ENCODE measurements at regions not wholly inside any gene's neighbourhood (a gene's known extent, or its start where the extent isn't known, plus 50 kb on each side); places are given as distances from the start of the nearest gene placed in this dataset.

DNA sequence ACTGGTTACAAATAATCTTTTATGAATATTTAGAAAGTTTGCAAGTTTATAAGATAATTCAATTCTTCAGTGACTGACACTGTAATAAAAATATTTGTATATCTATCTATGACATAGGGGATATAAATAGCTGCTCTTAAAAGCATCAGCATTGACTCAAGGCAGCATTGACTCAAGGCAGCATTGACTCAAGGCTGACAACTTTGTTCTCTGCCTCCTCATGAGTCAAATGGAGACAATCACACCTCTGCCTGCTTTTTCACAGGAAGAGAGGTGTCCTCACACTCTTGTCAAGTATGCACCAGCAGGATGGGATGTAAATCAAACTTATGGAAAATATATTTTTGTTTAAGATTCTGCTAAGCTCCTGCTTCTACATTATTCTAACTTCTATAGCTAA lies 1173.1 kb downstream of the NSUN3 start:
- Histone ChIP-seq H3K9me3 (ENCODE audit: insufficient read depth in 2 of 2, low read depth in 1 of 2, low read length in 1 of 2) (no peaks in the 10 kb centered on the region), H3K23ac (ENCODE audit: insufficient read length) (no peak overlapping the region), H2BK15ac (ENCODE audit: low read length) (no peak overlapping the region), H3K14ac (ENCODE audit: insufficient read length) (no peak overlapping the region), H3K4me1 (replicated peaks in 1 of 4; ENCODE audit: control insufficient read depth in 3 of 4, insufficient read depth in 4 of 4, low read length in 3 of 4) (no peaks in the 10 kb centered on the region), H3K4me3 (ENCODE audit: extremely low read depth in 1 of 4, insufficient read depth in 2 of 4, low read depth in 3 of 4, low read length in 4 of 4) (no peak overlapping the region), H3K56ac (replicated peaks; ENCODE audit: insufficient read length, low read depth, low read length) (no peak overlapping the region), H2BK120ac (replicated peaks; ENCODE audit: low read depth, low read length) (no peak overlapping the region), H3K27me3 (replicated peaks in 1 of 4; ENCODE audit: control insufficient read depth in 3 of 4, extremely low read depth in 1 of 4, insufficient read depth in 3 of 4, low read length in 3 of 4) (no peaks in the 10 kb centered on the region), H2BK20ac (ENCODE audit: low read length) (no peak overlapping the region), H2BK5ac (ENCODE audit: low read depth, low read length) (no peak overlapping the region), H4K8ac (ENCODE audit: extremely low read depth, insufficient read depth, low read length) (no peak overlapping the region), H4K91ac (replicated peaks; ENCODE audit: insufficient read length, low read length) (no peak overlapping the region), H2BK12ac (ENCODE audit: low read depth, low read length) (no peak overlapping the region), H3K4ac (replicated peaks; ENCODE audit: insufficient read length, low read depth, low read length) (no peak overlapping the region), H4K5ac (ENCODE audit: insufficient read length, low read depth, low read length) (no peak overlapping the region), H2AK5ac (ENCODE audit: low read depth, low read length) (no peak overlapping the region), H3K27ac (ENCODE audit: low read depth, low read length) (no peak overlapping the region), H3K18ac (ENCODE audit: extremely low read depth, low read length) (no peak overlapping the region), H3K79me2 (ENCODE audit: control insufficient read depth in 1 of 2, insufficient read depth in 2 of 2, low read length in 2 of 2) (no peaks in the 10 kb centered on the region), H3K4me2 (ENCODE audit: insufficient read depth in 1 of 2, low read depth in 2 of 2, low read length in 2 of 2) (no peak overlapping the region), H3K79me1 (ENCODE audit: low read depth, low read length) (no peaks in the 10 kb centered on the region), H4K20me1 (replicated peaks in 1 of 2; ENCODE audit: control insufficient read depth in 1 of 2, insufficient read depth in 2 of 2, low read length in 2 of 2) (no peaks in the 10 kb centered on the region), H2AFZ (ENCODE audit: low read length) (no peak overlapping the region), H3K36me3 (ENCODE audit: control insufficient read depth in 2 of 4, insufficient read depth in 4 of 4, low read length in 3 of 4) (no peaks in the 10 kb centered on the region), H3K9ac (replicated peaks in 1 of 4; ENCODE audit: extremely low read depth in 1 of 4, low read depth in 3 of 4, low read length in 3 of 4) (no peak overlapping the region), H3K23me2 (ENCODE audit: low read depth, low read length) (no peaks in the 10 kb centered on the region)
- ChIA-PET CTCF (ENCODE audit: partially characterized antibody) (interaction anchor here (0.9 kb wide), 1 partner anchor 87 kb away, joined by 3 read pairs; no protein-coding TSS in a partner anchor), POLR2A (ENCODE audit: partially characterized antibody) (no interaction called here)
- FAIRE-seq, result no peak
- DNase-seq (ENCODE audit: low read depth in 1 of 2, low spot score in 2 of 2), result no peak
- TF ChIP-seq TAF7 (optimal IDR thresholded peaks at IDR 0.05; ENCODE audit: borderline replicate concordance, low read depth, low read length) (no peak), RXRA (IDR thresholded peaks at IDR 0.05; ENCODE audit: insufficient read depth, low read depth, low read length) (no peak), TCF12 (IDR thresholded peaks at IDR 0.05; ENCODE audit: low read depth, low read length) (no peak), RFX5 (IDR thresholded peaks at IDR 0.05; ENCODE audit: borderline replicate concordance, low read depth, low read length) (no peak)
- TF ChIP-seq, protein P1, sequence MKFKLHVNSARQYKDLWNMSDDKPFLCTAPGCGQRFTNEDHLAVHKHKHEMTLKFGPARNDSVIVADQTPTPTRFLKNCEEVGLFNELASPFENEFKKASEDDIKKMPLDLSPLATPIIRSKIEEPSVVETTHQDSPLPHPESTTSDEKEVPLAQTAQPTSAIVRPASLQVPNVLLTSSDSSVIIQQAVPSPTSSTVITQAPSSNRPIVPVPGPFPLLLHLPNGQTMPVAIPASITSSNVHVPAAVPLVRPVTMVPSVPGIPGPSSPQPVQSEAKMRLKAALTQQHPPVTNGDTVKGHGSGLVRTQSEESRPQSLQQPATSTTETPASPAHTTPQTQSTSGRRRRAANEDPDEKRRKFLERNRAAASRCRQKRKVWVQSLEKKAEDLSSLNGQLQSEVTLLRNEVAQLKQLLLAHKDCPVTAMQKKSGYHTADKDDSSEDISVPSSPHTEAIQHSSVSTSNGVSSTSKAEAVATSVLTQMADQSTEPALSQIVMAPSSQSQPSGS (IDR thresholded peaks at IDR 0.05; ENCODE audit: low read length), result no peak

Data from H1 (cell line).